ENCODE measurements at regions not wholly inside any gene's neighbourhood (a gene's known extent, or its start where the extent isn't known, plus 50 kb on each side); places are given as distances from the start of the nearest gene placed in this dataset.

GRCh38 chr5:155959082-155959481, 367.9 kb upstream of the SGCD start:
- H3K4me3 ChIP-seq (ENCODE audit: low read length): no peak overlapping the region
- H4K20me1 ChIP-seq (ENCODE audit: insufficient read depth, low read length): no peaks in the 10 kb centered on the region
- no peak overlapping the region for H3K9ac ChIP-seq (ENCODE audit: low read length)
- H3K36me3 ChIP-seq (replicated peaks; ENCODE audit: insufficient read depth, low read length): no peaks in the 10 kb centered on the region
- H3K27me3 ChIP-seq (replicated peaks; ENCODE audit: insufficient read depth, low read length): no peaks in the 10 kb centered on the region
- H2AFZ ChIP-seq (ENCODE audit: low read length): no peak overlapping the region
- DNase-seq: no peak
- no peaks in the 10 kb centered on the region for H3K4me1 ChIP-seq (ENCODE audit: low read length)
- H3K9me3 ChIP-seq (replicated peaks; ENCODE audit: insufficient read depth, low read length): no peaks in the 10 kb centered on the region
- no peak overlapping the region for H3K4me2 ChIP-seq (ENCODE audit: low read depth, low read length)
- no peaks in the 10 kb centered on the region for H3K79me2 ChIP-seq (ENCODE audit: low read length)
- TF ChIP-seq EZH2phosphoT487 (IDR thresholded peaks at IDR 0.05; ENCODE audit: low read length): no peak
- TF ChIP-seq EZH2 (optimal IDR thresholded peaks at IDR 0.05; ENCODE audit: low read depth, low read length): no peak
- no peak for TF ChIP-seq CTCF (IDR thresholded peaks at IDR 0.05; ENCODE audit: low read length)
- no peaks in the 10 kb centered on the region for H3K9me2 ChIP-seq (replicated peaks; ENCODE audit: insufficient read depth, low read length)
- H3K27ac ChIP-seq (ENCODE audit: low read length): no peak overlapping the region
- H3F3A ChIP-seq (ENCODE audit: insufficient read depth, low read length): no peaks in the 10 kb centered on the region

- Histone ChIP-seq H3K9me2 (replicated peaks; ENCODE audit: insufficient read depth, low read length) (no peaks in the 10 kb centered on the region), H3K27ac (ENCODE audit: low read length) (no peak overlapping the region), H4K20me1 (ENCODE audit: insufficient read depth, low read length) (no peaks in the 10 kb centered on the region), H3K4me3 (ENCODE audit: low read length) (no peak overlapping the region), H3K27me3 (replicated peaks; ENCODE audit: insufficient read depth, low read length) (no peaks in the 10 kb centered on the region), H3K9ac (ENCODE audit: low read length) (no peak overlapping the region), H3K4me1 (ENCODE audit: low read length) (no peaks in the 10 kb centered on the region), H3F3A (ENCODE audit: insufficient read depth, low read length) (no peaks in the 10 kb centered on the region), H3K4me2 (ENCODE audit: low read depth, low read length) (no peak overlapping the region), H3K9me3 (replicated peaks; ENCODE audit: insufficient read depth, low read length) (no peaks in the 10 kb centered on the region), H2AFZ (ENCODE audit: low read length) (no peak overlapping the region), H3K79me2 (ENCODE audit: low read length) (no peaks in the 10 kb centered on the region), H3K36me3 (replicated peaks; ENCODE audit: insufficient read depth, low read length) (no peaks in the 10 kb centered on the region)
- DNase-seq: no peak
- TF ChIP-seq CTCF (IDR thresholded peaks at IDR 0.05; ENCODE audit: low read length) (no peak), EZH2phosphoT487 (IDR thresholded peaks at IDR 0.05; ENCODE audit: low read length) (no peak), EZH2 (optimal IDR thresholded peaks at IDR 0.05; ENCODE audit: low read depth, low read length) (no peak)
These were observed 366.8 kb upstream of the SGCD start for GRCh38 chr5:155960177-155960576.

GRCh38 chr5:155969537-155969936, 357.4 kb upstream of the SGCD start:
- Histone ChIP-seq H3K36me3 (replicated peaks; ENCODE audit: insufficient read depth, low read length) (no peaks in the 10 kb centered on the region), H3K79me2 (ENCODE audit: low read length) (no peaks in the 10 kb centered on the region), H3K4me2 (ENCODE audit: low read depth, low read length) (no peak overlapping the region), H3F3A (ENCODE audit: insufficient read depth, low read length) (no peaks in the 10 kb centered on the region), H3K9me2 (replicated peaks; ENCODE audit: insufficient read depth, low read length) (no peaks in the 10 kb centered on the region), H3K4me1 (ENCODE audit: low read length) (no peaks in the 10 kb centered on the region), H3K27me3 (replicated peaks; ENCODE audit: insufficient read depth, low read length) (no peaks in the 10 kb centered on the region), H3K27ac (ENCODE audit: low read length) (no peak overlapping the region), H3K4me3 (ENCODE audit: low read length) (no peak overlapping the region), H3K9me3 (replicated peaks; ENCODE audit: insufficient read depth, low read length) (no peaks in the 10 kb centered on the region), H3K9ac (ENCODE audit: low read length) (no peak overlapping the region), H2AFZ (ENCODE audit: low read length) (no peak overlapping the region), H4K20me1 (ENCODE audit: insufficient read depth, low read length) (no peaks in the 10 kb centered on the region)
- DNase-seq: no peak
- TF ChIP-seq EZH2 (optimal IDR thresholded peaks at IDR 0.05; ENCODE audit: low read depth, low read length): no peak
- TF ChIP-seq CTCF (IDR thresholded peaks at IDR 0.05; ENCODE audit: low read length): no peak

All from MM.1S (cell line).